Neuronal stem cell (in vitro differentiated cells): ENCODE measurements at regions not wholly inside any gene's neighbourhood (a gene's known extent, or its start where the extent isn't known, plus 50 kb on each side); places are given as distances from the start of the nearest gene placed in this dataset.

Experiments used
- DNase-seq: peaks from one replicate; pipeline ENCODE4 v3.0.0-alpha.2; 2013; ENCODE audit warnings: low spot score
- H2AFZ ChIP-seq: one replicate; pipeline ENCODE4 v1.6.1; 2013; ENCODE audit warnings: mild to moderate bottlenecking, low read length, inconsistent platforms
- H2AK5ac ChIP-seq: 2 replicates; pipeline ENCODE4 v1.6.1; 2013; ENCODE audit warnings: low read depth, mild to moderate bottlenecking, inconsistent platforms, low read length, moderate library complexity, mixed read lengths
- H2BK120ac ChIP-seq: 2 replicates; pipeline ENCODE4 v1.6.1; 2013; ENCODE audit warnings: low read depth, mild to moderate bottlenecking, inconsistent platforms, low read length, moderate library complexity, mixed read lengths
- H2BK12ac ChIP-seq: one replicate; pipeline ENCODE4 v1.6.1; 2013; ENCODE audit warnings: low read length, inconsistent platforms
- H2BK15ac ChIP-seq: 2 replicates; pipeline ENCODE4 v1.6.1; 2013; ENCODE audit warnings: mild to moderate bottlenecking, low read length, inconsistent platforms, mixed read lengths
- H2BK5ac ChIP-seq: one replicate; pipeline ENCODE4 v1.6.1; 2013; ENCODE audit warnings: inconsistent platforms, mild to moderate bottlenecking, low read length, moderate library complexity
- H3K14ac ChIP-seq: one replicate; pipeline ENCODE4 v1.6.1; 2013; ENCODE audit warnings: low read length, inconsistent platforms
- H3K18ac ChIP-seq: 2 replicates; pipeline ENCODE4 v1.6.1; 2013; ENCODE audit warnings: low read length, inconsistent platforms
- H3K23ac ChIP-seq: 2 replicates; pipeline ENCODE4 v1.6.1; 2013; ENCODE audit warnings: low read depth, mild to moderate bottlenecking, mixed read lengths, low read length, inconsistent platforms; ENCODE audit not compliant: poor library complexity
- H3K27ac ChIP-seq: replicated peaks from 3 replicates; pipeline ENCODE4 v1.5.1; 2013; ENCODE audit warnings: low read length, inconsistent platforms
- H3K27me3 ChIP-seq, 3 experiments: 2 replicates each; pipeline ENCODE4 v1.6.1; 2013; ENCODE audit warnings: low read length in 3 of 3, mild to moderate bottlenecking in 2 of 3, inconsistent platforms in 1 of 3, low read depth in 1 of 3, mixed read lengths in 1 of 3, moderate library complexity in 1 of 3; ENCODE audit not compliant: control insufficient read depth in 3 of 3, insufficient read depth in 3 of 3
- H3K36me3 ChIP-seq, 2 donors: replicated peaks in 1 of 2; 2 replicates each; pipeline ENCODE4 v1.6.1; 2013; ENCODE audit warnings: low read length in 2 of 2; ENCODE audit not compliant: control insufficient read depth in 2 of 2, insufficient read depth in 2 of 2
- H3K4ac ChIP-seq: 2 replicates; pipeline ENCODE4 v1.6.1; 2013; ENCODE audit warnings: inconsistent platforms, mild to moderate bottlenecking, low read length, moderate library complexity
- H3K4me1 ChIP-seq, 2 donors: 1 replicate in 1 of 2; 2 replicates in 1 of 2; pipeline ENCODE4 v1.6.1; 2013; ENCODE audit warnings: low read length in 2 of 2, low read depth in 1 of 2; ENCODE audit not compliant: control insufficient read depth in 2 of 2, insufficient read depth in 1 of 2
- H3K4me2 ChIP-seq: one replicate; pipeline ENCODE4 v1.6.1; 2013; ENCODE audit warnings: mild to moderate bottlenecking, low read length, inconsistent platforms; ENCODE audit not compliant: insufficient read depth, poor library complexity, severe bottlenecking
- H3K4me3 ChIP-seq, 2 donors: 2 replicates each; pipeline ENCODE4 v1.5.1; 2013; ENCODE audit warnings: low read length in 2 of 2, mild to moderate bottlenecking in 2 of 2, inconsistent platforms in 1 of 2, moderate library complexity in 1 of 2
- H3K79me1 ChIP-seq: one replicate; pipeline ENCODE4 v1.6.1; 2013; ENCODE audit warnings: low read depth, mild to moderate bottlenecking, inconsistent platforms, low read length, moderate library complexity
- H3K9ac ChIP-seq: one replicate; pipeline ENCODE4 v1.6.1; 2013; ENCODE audit warnings: mild to moderate bottlenecking, low read depth, low read length, inconsistent platforms; ENCODE audit not compliant: poor library complexity
- H3K9me3 ChIP-seq, 2 donors: replicated peaks in 1 of 2; 2 replicates each; pipeline versions ENCODE3 to v1.6.1; 2013; ENCODE audit warnings: low read length in 2 of 2, mild to moderate bottlenecking in 2 of 2, inconsistent platforms in 1 of 2, low read depth in 1 of 2, mixed read lengths in 1 of 2, moderate library complexity in 1 of 2; ENCODE audit not compliant: control insufficient read depth in 2 of 2, insufficient read depth in 1 of 2
- H4K8ac ChIP-seq: one replicate; pipeline ENCODE4 v1.6.1; 2013; ENCODE audit warnings: low read depth, mild to moderate bottlenecking, inconsistent platforms, low read length, moderate library complexity
- H4K91ac ChIP-seq: one replicate; pipeline ENCODE4 v1.6.1; 2013; ENCODE audit warnings: low read length, low read depth, mild to moderate bottlenecking, inconsistent platforms; ENCODE audit not compliant: poor library complexity
- WGBS, 2 donors: extraction: QIAGEN DNeasy Blood & Tissue Kit; methylation state at CpG; one replicate each; pipeline ENCODE4 v1.1.7; 2013; ENCODE audit warnings: missing lambda C conversion rate in 2 of 2, mixed read lengths in 1 of 2; ENCODE audit not compliant: insufficient read length in 2 of 2, insufficient replicate concordance in 1 of 2; ENCODE audit errors: extremely low coverage in 2 of 2; 5-methylcytosine and 5-hydroxymethylcytosine counted together

GRCh38 chr13:87887459-87888123 lies 216.4 kb downstream of the SLITRK5 start:
- H2BK120ac ChIP-seq: no peak overlapping the region
- H3K79me1 ChIP-seq: no peaks in the 10 kb centered on the region
- no CpG with 5 or more reads among the region's 6 CpGs for WGBS, 2 donors
- H3K9ac ChIP-seq: no peak overlapping the region
- H3K18ac ChIP-seq: no peak overlapping the region
- H3K27ac ChIP-seq: no peak overlapping the region
- H3K27me3 ChIP-seq: no peaks in the 10 kb centered on the region
- no peak for DNase-seq
- H2BK12ac ChIP-seq: no peak overlapping the region
- no peak overlapping the region for H3K23ac ChIP-seq
- H4K91ac ChIP-seq: no peak overlapping the region
- H2AFZ ChIP-seq: no peak overlapping the region
- H2BK15ac ChIP-seq: no peak overlapping the region
- no peak overlapping the region for H4K8ac ChIP-seq
- H2AK5ac ChIP-seq: no peak overlapping the region
- H3K36me3 ChIP-seq: no peaks in the 10 kb centered on the region
- no peak overlapping the region for H3K4me3 ChIP-seq
- no peak overlapping the region for H3K4ac ChIP-seq
- H3K4me1 ChIP-seq: peaks cover 0 to 4% of the 10 kb centered on the region in 2 donors
- H3K4me2 ChIP-seq: no peak overlapping the region
- no peaks in the 10 kb centered on the region for H3K9me3 ChIP-seq
- H2BK5ac ChIP-seq: no peak overlapping the region
- H3K14ac ChIP-seq: no peak overlapping the region

GRCh38 chr13:87889254-87889653 lies 218.1 kb downstream of the SLITRK5 start:
- H3K4me2 ChIP-seq: no peak overlapping the region
- no peak overlapping the region for H4K8ac ChIP-seq
- H2AK5ac ChIP-seq: no peak overlapping the region
- no peak overlapping the region for H3K4ac ChIP-seq
- no peak overlapping the region for H2BK12ac ChIP-seq
- no peak overlapping the region for H2BK5ac ChIP-seq
- H3K4me1 ChIP-seq: peaks cover 0 to 4% of the 10 kb centered on the region in 2 donors
- no peak overlapping the region for H3K23ac ChIP-seq
- H3K36me3 ChIP-seq: no peaks in the 10 kb centered on the region
- H2BK120ac ChIP-seq: no peak overlapping the region
- no CpG with 5 or more reads among the region's 2 CpGs for WGBS, 2 donors
- H3K18ac ChIP-seq: no peak overlapping the region
- no peaks in the 10 kb centered on the region for H3K79me1 ChIP-seq
- no peak for DNase-seq
- no peak overlapping the region for H2BK15ac ChIP-seq
- H4K91ac ChIP-seq: no peak overlapping the region
- H3K9ac ChIP-seq: no peak overlapping the region
- H3K27ac ChIP-seq: no peak overlapping the region
- no peak overlapping the region for H3K4me3 ChIP-seq
- H2AFZ ChIP-seq: no peak overlapping the region
- H3K9me3 ChIP-seq: no peaks in the 10 kb centered on the region
- no peaks in the 10 kb centered on the region for H3K27me3 ChIP-seq
- H3K14ac ChIP-seq: no peak overlapping the region

- Histone ChIP-seq H3K79me1 (no peaks in the 10 kb centered on the region), H3K4me1 (no peaks in the 10 kb centered on the region), H3K23ac (no peak overlapping the region), H2BK12ac (no peak overlapping the region), H2AK5ac (no peak overlapping the region), H3K14ac (no peak overlapping the region), H3K4me2 (no peak overlapping the region), H4K8ac (no peak overlapping the region), H3K18ac (no peak overlapping the region), H3K4ac (no peak overlapping the region), H2BK15ac (no peak overlapping the region), H2BK5ac (no peak overlapping the region), H2BK120ac (no peak overlapping the region), H3K4me3 (no peak overlapping the region), H3K9me3 (no peaks in the 10 kb centered on the region), H4K91ac (no peak overlapping the region), H2AFZ (no peak overlapping the region), H3K27me3 (no peaks in the 10 kb centered on the region), H3K36me3 (no peaks in the 10 kb centered on the region), H3K27ac (no peak overlapping the region), H3K9ac (no peak overlapping the region)
- DNase-seq: no peak
Observed at GRCh38 chr13:87893186-87893585, 222.0 kb downstream of the SLITRK5 start.

GRCh38 chr13:87894059-87894458 lies 222.9 kb downstream of the SLITRK5 start:
- Histone ChIP-seq H3K23ac (no peak overlapping the region), H3K27me3 (no peaks in the 10 kb centered on the region), H3K9ac (no peak overlapping the region), H3K36me3 (no peaks in the 10 kb centered on the region), H3K4me3 (no peak overlapping the region), H2AFZ (no peak overlapping the region), H3K14ac (no peak overlapping the region), H2BK5ac (no peak overlapping the region), H3K79me1 (no peaks in the 10 kb centered on the region), H2BK15ac (no peak overlapping the region), H3K18ac (no peak overlapping the region), H2AK5ac (no peak overlapping the region), H4K8ac (no peak overlapping the region), H3K4me2 (no peak overlapping the region), H3K4me1 (no peaks in the 10 kb centered on the region), H2BK12ac (no peak overlapping the region), H3K4ac (no peak overlapping the region), H2BK120ac (no peak overlapping the region), H3K27ac (no peak overlapping the region), H4K91ac (no peak overlapping the region), H3K9me3 (no peaks in the 10 kb centered on the region)
- DNase-seq: no peak
- no CpG with 5 or more reads among the region's 2 CpGs for WGBS, 2 donors
